H9 (cell line): ENCODE measurements at regions not wholly inside any gene's neighbourhood (a gene's known extent, or its start where the extent isn't known, plus 50 kb on each side); places are given as distances from the start of the nearest gene placed in this dataset.

ENCODE experiments used
- DNase-seq: peaks from one replicate; pipeline ENCODE4 v3.0.0-alpha.2; 2017
- H2AFZ ChIP-seq: one replicate; pipeline ENCODE4 v1.6.1; 2013; ENCODE audit warnings: mild to moderate bottlenecking, low read length, control low read depth, moderate library complexity
- H2AK5ac ChIP-seq: 2 replicates; pipeline ENCODE4 v1.6.1; 2013; ENCODE audit warnings: low read length, control low read depth, mixed read lengths; ENCODE audit not compliant: insufficient read length
- H2BK120ac ChIP-seq: one replicate; pipeline ENCODE4 v1.6.1; 2013; ENCODE audit warnings: low read depth, mild to moderate bottlenecking, low read length, control low read depth, inconsistent platforms; ENCODE audit not compliant: poor library complexity, severe bottlenecking
- H2BK12ac ChIP-seq: 2 replicates; pipeline ENCODE4 v1.6.1; 2013; ENCODE audit warnings: low read length, control low read depth, mixed read lengths, low read depth; ENCODE audit not compliant: insufficient read length
- H2BK15ac ChIP-seq: 2 replicates; pipeline ENCODE4 v1.6.1; 2013; ENCODE audit warnings: low read depth, low read length, control low read depth
- H2BK20ac ChIP-seq: one replicate; pipeline ENCODE4 v1.6.1; 2013; ENCODE audit warnings: low read depth, mild to moderate bottlenecking, low read length, control low read depth, inconsistent platforms; ENCODE audit not compliant: poor library complexity, severe bottlenecking
- H2BK5ac ChIP-seq: 2 replicates; pipeline ENCODE4 v1.6.1; 2013; ENCODE audit warnings: low read length, control low read depth, mixed read lengths; ENCODE audit not compliant: insufficient read length
- H3K14ac ChIP-seq: 2 replicates; pipeline ENCODE4 v1.6.1; 2013; ENCODE audit warnings: low read length, control low read depth; ENCODE audit not compliant: insufficient read depth
- H3K18ac ChIP-seq: 2 replicates; pipeline ENCODE4 v1.6.1; 2013; ENCODE audit warnings: low read depth, mild to moderate bottlenecking, mixed read lengths, low read length, control low read depth; ENCODE audit not compliant: insufficient read length
- H3K23ac ChIP-seq: 2 replicates; pipeline ENCODE4 v1.6.1; 2013; ENCODE audit warnings: low read length, control low read depth, mixed read lengths, low read depth; ENCODE audit not compliant: insufficient read length
- H3K23me2 ChIP-seq: 2 replicates; pipeline ENCODE4 v1.6.1; 2013; ENCODE audit warnings: low read depth, mild to moderate bottlenecking, mixed read lengths, low read length, control low read depth; ENCODE audit not compliant: insufficient read length, poor library complexity, severe bottlenecking
- H3K27ac ChIP-seq: 2 replicates; pipeline ENCODE4 v1.5.1; 2013; ENCODE audit warnings: low read length, control low read depth, mixed read lengths, low read depth; ENCODE audit not compliant: insufficient read length
- H3K27me3 ChIP-seq: 2 replicates; pipeline ENCODE4 v1.6.1; 2013; ENCODE audit warnings: low read length, control low read depth, inconsistent platforms; ENCODE audit not compliant: insufficient read depth
- H3K4ac ChIP-seq: 2 replicates; pipeline ENCODE4 v1.6.1; 2013; ENCODE audit warnings: low read depth, mild to moderate bottlenecking, control low read depth, inconsistent platforms, low read length, moderate library complexity
- H3K4me1 ChIP-seq: 2 replicates; pipeline ENCODE4 v1.6.1; 2013; ENCODE audit warnings: low read length, control low read depth, inconsistent platforms; ENCODE audit not compliant: insufficient read depth
- H3K4me2 ChIP-seq: 2 replicates; pipeline ENCODE4 v1.6.1; 2013; ENCODE audit warnings: low read length, control low read depth, mixed read lengths; ENCODE audit not compliant: insufficient read length, insufficient read depth
- H3K56ac ChIP-seq: 2 replicates; pipeline ENCODE4 v1.6.1; 2013; ENCODE audit warnings: low read depth, mild to moderate bottlenecking, mixed read lengths, low read length, control low read depth; ENCODE audit not compliant: insufficient read length
- H3K79me1 ChIP-seq: 2 replicates; pipeline ENCODE4 v1.6.1; 2013; ENCODE audit warnings: low read depth, mild to moderate bottlenecking, moderate library complexity, low read length, control low read depth, inconsistent platforms; ENCODE audit not compliant: insufficient read depth, poor library complexity, severe bottlenecking
- H3K79me2 ChIP-seq: 2 replicates; pipeline ENCODE4 v1.6.1; 2013; ENCODE audit warnings: low read length, control low read depth, inconsistent platforms; ENCODE audit not compliant: insufficient read depth
- H3K9ac ChIP-seq: 2 replicates; pipeline ENCODE4 v1.6.1; 2013; ENCODE audit warnings: low read length, control low read depth, mixed read lengths; ENCODE audit not compliant: insufficient read length; ENCODE audit errors: extremely low read depth
- H3K9me3 ChIP-seq: one replicate; pipeline ENCODE4 v1.6.1; 2013; ENCODE audit warnings: low read depth, low read length, inconsistent platforms; ENCODE audit not compliant: control insufficient read depth
- H3T11ph ChIP-seq: one replicate; pipeline ENCODE4 v1.6.1; 2013; ENCODE audit warnings: mild to moderate bottlenecking, low read length, control low read depth, inconsistent platforms
- H4K20me1 ChIP-seq: one replicate; pipeline ENCODE4 v1.6.1; 2013; ENCODE audit not compliant: control insufficient read depth, insufficient read length, insufficient read depth
- H4K5ac ChIP-seq: 2 replicates; pipeline ENCODE4 v1.6.1; 2013; ENCODE audit warnings: low read depth, mild to moderate bottlenecking, mixed read lengths, low read length, control low read depth; ENCODE audit not compliant: insufficient read length
- H4K8ac ChIP-seq: replicated peaks from 2 replicates; pipeline ENCODE4 v1.6.1; 2013; ENCODE audit warnings: low read length, control low read depth, mixed read lengths, low read depth; ENCODE audit not compliant: insufficient read length
- H4K91ac ChIP-seq: 2 replicates; pipeline ENCODE4 v1.6.1; 2013; ENCODE audit warnings: low read depth, mild to moderate bottlenecking, moderate library complexity, mixed read lengths, low read length, control low read depth; ENCODE audit not compliant: insufficient read length
- H3K27ac Mint-ChIP-seq, 3 experiments: 2 replicates in 2 of 3; 3 replicates in 1 of 3; pipeline ENCODE4 v1.8.0; 2020 to 2021; ENCODE audit warnings: mixed read lengths in 3 of 3, mild to moderate bottlenecking in 1 of 3, moderate library complexity in 1 of 3
- H3K27me3 Mint-ChIP-seq: 2 replicates; pipeline ENCODE4 v1.8.0; 2021; ENCODE audit warnings: low read depth, mild to moderate bottlenecking, moderate library complexity, mixed read lengths
- H3K36me3 Mint-ChIP-seq, 3 experiments: 2 replicates in 2 of 3; 3 replicates in 1 of 3; pipeline ENCODE4 v1.8.0; 2020 to 2021; ENCODE audit warnings: low read depth in 3 of 3, mixed read lengths in 3 of 3; ENCODE audit not compliant: insufficient read depth in 1 of 3
- H3K4me1 Mint-ChIP-seq, 2 experiments: 2 replicates each; pipeline ENCODE4 v1.8.0; 2020; ENCODE audit warnings: mixed read lengths in 2 of 2
- H3K4me3 Mint-ChIP-seq, 2 experiments: 2 replicates in 1 of 2; 3 replicates in 1 of 2; pipeline ENCODE4 v1.8.0; 2020 to 2021; ENCODE audit warnings: mild to moderate bottlenecking in 2 of 2, mixed read lengths in 2 of 2, moderate library complexity in 1 of 2
- H3K9me3 Mint-ChIP-seq, 2 experiments: 2 replicates in 1 of 2; 3 replicates in 1 of 2; pipeline ENCODE4 v1.8.0; 2020; ENCODE audit warnings: mild to moderate bottlenecking in 2 of 2, mixed read lengths in 2 of 2, moderate library complexity in 1 of 2
- CTCF ChIP-seq: fragments of 200-600 bp; sonication (generic); conservative IDR thresholded peaks from 3 replicates; pipeline ENCODE4 v1.8.0; 2021; ENCODE audit warnings: antibody characterized with exemption, mild to moderate bottlenecking
- WGBS: extraction: QIAGEN DNeasy Blood & Tissue Kit; methylation state at CpG from one replicate; pipeline ENCODE4 v1.1.7; 2013; ENCODE audit warnings: missing lambda C conversion rate, low lambda C conversion rate, mixed read lengths; ENCODE audit not compliant: insufficient read length; ENCODE audit errors: extremely low coverage; 5-methylcytosine and 5-hydroxymethylcytosine counted together

GRCh38 chr2:235419996-235420395, 73.8 kb upstream of the AGAP1 start:
- Mint-ChIP-seq H3K9me3 (peaks cover 4 to 10% of the 10 kb centered on the region in 2 experiments; a peak in 4 of 5 replicates), H3K27ac (no peak overlapping the region), H3K4me1 (peaks cover 6 to 9% of the 10 kb centered on the region in 2 experiments; a peak in 3 of 4 replicates), H3K36me3 (peaks cover 0 to 5% (median 0%) of the 10 kb centered on the region in 3 experiments; a peak in 2 of 7 replicates), H3K4me3 (no peak overlapping the region), H3K27me3 (peaks cover 3% of the 10 kb centered on the region)
- Histone ChIP-seq H2BK120ac (no peak overlapping the region), H2BK12ac (no peak overlapping the region), H3K56ac (no peak overlapping the region), H2BK15ac (no peak overlapping the region), H4K5ac (no peak overlapping the region), H3K4me2 (no peak overlapping the region), H3K9ac (no peak overlapping the region), H3K79me2 (no peaks in the 10 kb centered on the region), H2AFZ (no peak overlapping the region), H3K27me3 (no peaks in the 10 kb centered on the region), H4K20me1 (no peaks in the 10 kb centered on the region), H3K23me2 (no peaks in the 10 kb centered on the region), H4K91ac (no peak overlapping the region), H3K79me1 (no peaks in the 10 kb centered on the region), H2BK5ac (no peak overlapping the region), H3K4ac (no peak overlapping the region), H3K23ac (no peak overlapping the region), H2AK5ac (no peak overlapping the region), H3K9me3 (no peaks in the 10 kb centered on the region), H2BK20ac (no peak overlapping the region), H3K27ac (no peak overlapping the region), H3K14ac (no peak overlapping the region), H4K8ac (no peak overlapping the region), H3K4me1 (no peaks in the 10 kb centered on the region), H3T11ph (no peak overlapping the region), H3K18ac (no peak overlapping the region)
- WGBS, result no CpG with 5 or more reads among the region's 8 CpGs
- TF ChIP-seq CTCF, result no peak
- DNase-seq, result no peak
